ENCODE measurements at regions not wholly inside any gene's neighbourhood (a gene's known extent, or its start where the extent isn't known, plus 50 kb on each side); places are given as distances from the start of the nearest gene placed in this dataset.

DNA sequence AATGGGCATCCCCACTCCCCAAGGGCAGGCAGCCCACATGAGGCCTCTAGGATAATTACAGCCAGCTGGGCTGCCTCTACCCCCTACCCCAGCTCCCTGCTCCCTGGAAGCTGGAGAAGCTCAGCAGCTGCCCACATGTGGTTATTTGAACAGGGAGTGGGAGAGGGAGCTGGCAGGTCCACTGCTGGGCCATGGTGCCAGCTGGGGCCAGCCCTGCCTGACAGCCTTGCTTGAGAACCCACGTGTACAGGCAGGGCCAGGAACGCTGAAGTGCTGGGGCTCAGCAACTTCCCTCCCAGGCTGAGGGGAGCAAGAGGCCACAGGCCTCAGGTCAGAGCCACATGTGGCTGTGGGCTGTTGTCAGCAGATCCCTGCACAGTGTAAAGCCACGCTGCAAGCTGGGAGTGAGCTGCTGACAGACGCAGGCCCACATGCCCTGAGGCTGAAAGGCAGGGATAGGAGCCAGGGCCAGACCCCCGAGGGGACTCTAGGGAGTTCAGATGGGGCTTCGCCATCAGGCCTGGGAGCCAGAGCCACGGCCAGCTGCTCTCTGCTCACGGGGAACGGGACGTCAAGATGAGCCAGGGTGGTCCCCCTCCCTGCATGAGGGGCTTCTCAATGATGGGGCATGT is 129.0 kb downstream of the SYF2 start:
- no peak for DNase-seq

DNA sequence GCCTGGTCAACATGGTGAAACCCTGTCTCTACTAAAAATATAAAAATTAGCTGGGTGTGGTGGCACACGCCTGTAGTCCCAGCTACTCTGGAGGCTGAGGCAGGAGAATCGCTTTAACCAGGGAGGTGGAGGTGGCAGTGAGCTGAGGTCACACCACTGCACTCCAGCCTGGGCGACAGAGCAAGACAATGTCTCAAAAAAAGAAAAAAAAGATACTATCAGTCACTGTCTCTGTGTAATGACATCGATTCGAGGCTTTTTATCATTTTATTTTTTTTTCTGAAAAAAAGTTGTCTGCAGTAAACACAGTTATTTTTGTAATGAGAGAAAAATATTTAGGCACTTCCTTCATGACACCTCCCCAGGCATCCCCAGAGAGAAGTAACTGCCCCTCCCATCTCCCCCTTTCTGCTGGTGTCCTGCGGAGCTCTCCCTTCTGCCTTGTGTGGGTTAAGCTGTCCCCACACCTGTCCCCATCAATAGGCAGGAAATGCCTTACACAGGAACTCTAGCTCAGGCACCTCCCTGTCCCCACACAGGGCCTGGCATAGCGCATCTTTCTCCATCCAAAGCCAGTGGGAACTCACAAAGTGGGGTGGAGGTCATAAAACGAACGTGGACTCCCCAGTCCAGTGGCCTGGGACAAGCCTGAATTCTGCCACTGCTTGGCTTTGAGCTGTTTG is 132.0 kb downstream of the SYF2 start:
- no peak for DNase-seq

DNA sequence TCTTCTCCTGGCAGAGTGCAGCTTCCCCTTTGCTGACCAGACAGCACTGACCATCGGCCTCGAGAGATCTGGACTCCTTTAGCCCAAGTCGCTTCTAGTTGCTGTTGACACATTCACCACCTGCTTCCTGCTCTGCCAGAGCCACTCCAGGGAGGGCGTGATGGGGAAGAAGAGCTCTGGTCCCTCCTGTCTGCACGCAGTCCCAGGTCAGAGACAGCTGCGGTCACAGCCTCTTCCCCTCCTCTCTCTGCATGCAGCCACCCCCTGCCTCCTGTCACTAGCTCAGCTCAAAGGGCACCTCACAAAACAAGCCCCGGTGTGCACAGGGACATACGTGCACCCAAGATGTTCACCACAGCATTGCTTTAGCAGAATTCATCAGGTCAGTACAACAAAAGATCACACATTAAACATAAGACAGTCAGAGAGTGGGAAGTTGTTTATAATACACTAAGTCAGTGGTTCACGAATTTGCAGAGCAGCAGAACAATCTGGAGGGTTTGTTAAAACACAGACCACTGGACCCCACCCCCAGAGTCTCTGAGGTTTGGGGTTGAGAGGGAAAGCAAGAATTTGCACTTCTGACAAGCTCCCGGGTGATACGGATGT is 132.9 kb downstream of the SYF2 start:
- peak; percentile 3 for DNase-seq

DNA sequence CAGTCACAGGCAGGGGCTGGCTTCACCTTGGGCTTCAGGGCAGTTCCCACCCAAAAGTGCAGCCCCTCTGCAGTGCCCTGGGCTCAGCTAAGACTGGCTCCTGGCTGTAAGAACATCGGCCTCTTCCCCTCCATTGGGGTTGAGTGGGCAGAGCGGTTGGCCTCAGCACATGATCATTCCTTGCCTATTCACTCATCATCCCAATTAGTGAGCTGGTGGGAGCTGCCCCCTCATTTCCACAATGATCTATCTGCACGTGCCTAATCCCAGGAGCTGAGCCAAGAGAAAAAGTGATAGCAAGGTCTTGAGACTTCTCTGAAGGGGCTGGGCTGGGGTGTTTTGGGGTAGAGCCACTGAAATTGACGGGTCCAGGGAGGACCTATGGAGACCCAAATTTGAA is 133.6 kb downstream of the SYF2 start:
- DNase-seq: no peak

DNA sequence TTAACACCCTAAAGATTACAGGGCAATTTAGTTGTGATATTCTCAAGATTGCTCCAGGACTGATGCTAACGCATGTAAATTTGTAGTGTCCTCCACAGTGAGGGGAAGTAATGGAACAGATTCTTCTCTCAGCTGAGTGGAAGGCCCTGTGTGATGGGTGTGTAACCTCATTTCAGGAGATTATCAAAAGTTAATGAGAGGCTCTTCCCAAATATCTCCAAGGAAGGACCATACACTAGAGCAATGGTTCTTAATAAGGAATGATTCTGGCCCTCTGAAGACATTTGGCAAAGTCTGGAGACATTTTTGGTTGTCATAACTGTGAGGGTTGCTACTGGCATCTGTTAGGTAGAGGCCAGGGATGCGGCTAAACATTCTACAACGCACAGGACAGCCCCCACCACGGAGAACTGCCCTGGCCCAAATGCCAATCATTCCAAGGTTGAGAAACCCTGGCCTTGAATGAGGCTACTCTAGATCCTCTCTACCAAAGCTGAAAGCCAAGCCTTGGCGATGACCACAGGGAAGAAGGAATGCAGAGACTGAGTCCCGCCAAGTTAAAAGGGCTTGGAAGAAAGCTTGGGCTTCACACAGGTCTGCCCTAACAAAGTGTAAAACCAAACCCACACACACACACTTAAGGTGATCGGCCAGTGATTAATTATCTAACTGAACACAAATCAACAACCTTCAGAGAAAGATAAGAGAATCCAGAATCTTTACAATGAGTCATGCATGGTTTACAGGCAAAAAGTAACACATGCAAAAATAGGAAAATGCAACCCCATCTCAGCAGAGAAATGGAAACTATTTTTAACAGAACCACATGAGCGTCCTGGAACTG is 135.8 kb downstream of the SYF2 start:
- no peak for DNase-seq

DNA sequence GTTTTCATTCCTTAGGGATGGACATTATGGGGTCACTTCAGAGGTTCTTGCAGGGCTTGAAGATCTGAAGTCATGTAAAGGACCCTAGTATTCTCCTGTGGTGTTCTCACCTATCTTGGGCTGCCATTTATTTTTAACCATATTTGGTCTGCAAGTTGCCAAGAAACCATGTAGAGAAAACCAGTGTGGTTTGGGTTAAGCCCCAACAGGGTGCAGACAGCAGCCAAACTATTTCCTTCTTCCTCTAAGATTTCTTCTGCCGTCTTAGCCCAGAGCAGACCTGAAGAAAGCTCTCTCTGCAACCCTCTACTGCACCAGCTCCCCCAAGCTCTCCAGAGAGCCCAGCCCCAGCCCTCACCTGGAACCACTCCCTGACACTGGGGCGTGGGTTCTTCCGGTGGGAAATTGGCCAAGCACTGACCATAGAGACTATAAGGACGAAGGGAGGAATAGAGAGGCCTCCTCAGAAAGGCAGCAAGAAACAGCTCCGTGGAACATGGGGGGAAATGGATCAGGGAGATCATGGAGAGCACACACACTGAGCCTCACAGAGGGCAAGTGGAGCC is 136.6 kb downstream of the SYF2 start:
- no peak for DNase-seq

GRCh38 chr1:25094995-25095394 is 137.3 kb downstream of the SYF2 start:
- no peak for DNase-seq

- no peak for DNase-seq
Observed at GRCh38 chr1:25094229-25094628, 138.1 kb downstream of the SYF2 start.

GRCh38 chr1:25091658-25092057 is 140.6 kb downstream of the SYF2 start:
- DNase-seq: no peak

DNA sequence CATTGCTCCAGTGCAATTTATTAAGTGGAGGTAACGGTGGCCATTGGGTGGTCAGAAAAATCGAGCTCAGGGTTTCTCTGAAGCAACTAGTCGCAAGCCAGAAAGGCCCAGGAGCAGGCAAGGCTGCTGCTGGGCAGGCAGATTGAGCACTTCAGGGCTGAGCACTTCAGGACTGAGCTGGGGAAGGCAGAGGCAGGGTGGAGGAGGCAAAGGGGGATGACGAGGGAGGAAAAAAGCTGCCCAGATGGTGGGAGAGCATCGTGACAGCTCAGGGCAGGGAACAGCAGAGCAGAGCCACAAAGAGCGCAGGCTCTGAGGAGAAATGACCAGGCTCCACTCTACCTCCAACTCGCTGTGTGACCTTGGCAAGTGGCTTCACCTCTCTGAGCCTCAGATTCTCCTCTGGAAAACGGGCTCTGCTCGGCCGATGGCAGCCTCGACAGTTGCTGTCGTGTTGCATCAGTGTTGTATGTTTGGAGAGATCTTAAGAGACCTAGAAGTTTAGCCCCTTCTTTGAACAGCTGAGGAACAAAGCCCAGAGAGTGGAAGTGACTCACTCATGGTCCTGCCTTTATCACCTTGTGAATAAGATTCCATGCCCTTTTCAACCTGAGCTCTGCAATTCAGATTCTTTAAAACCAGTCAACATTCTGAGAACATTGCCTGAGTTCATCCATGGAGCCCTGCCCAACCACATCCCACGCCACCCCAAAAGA is 141.4 kb downstream of the SYF2 start:
- DNase-seq: no peak

DNA sequence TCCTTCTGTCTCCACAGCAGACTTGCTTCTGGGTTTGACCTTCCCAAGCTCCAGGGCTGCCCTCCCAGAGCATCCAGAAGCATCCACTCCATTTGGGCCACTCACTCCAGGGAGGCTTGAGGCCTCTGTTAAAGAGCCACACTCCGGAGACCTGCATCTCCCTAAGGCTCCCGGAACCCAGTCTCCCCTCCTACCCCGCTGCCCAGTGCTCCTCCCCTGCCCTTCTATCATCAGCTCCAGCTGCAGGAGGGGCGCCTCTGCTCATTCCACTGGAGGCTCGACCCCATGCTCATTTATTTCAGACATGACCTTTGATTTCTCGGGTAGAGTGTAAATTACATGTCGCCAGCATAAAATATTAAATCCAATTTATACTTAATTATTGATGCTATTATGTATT is 142.5 kb downstream of the SYF2 start:
- no peak for DNase-seq

GRCh38 chr1:25088946-25089345 is 143.4 kb downstream of the SYF2 start:
- no peak for DNase-seq

GRCh38 chr1:25088180-25088701 is 144.1 kb downstream of the SYF2 start:
- no peak for DNase-seq

- DNase-seq: no peak
Observed at GRCh38 chr1:25086518-25087079, 145.7 kb downstream of the SYF2 start.

- DNase-seq: no peak
Observed at GRCh38 chr1:25084407-25084806, 147.9 kb downstream of the SYF2 start.

DNA sequence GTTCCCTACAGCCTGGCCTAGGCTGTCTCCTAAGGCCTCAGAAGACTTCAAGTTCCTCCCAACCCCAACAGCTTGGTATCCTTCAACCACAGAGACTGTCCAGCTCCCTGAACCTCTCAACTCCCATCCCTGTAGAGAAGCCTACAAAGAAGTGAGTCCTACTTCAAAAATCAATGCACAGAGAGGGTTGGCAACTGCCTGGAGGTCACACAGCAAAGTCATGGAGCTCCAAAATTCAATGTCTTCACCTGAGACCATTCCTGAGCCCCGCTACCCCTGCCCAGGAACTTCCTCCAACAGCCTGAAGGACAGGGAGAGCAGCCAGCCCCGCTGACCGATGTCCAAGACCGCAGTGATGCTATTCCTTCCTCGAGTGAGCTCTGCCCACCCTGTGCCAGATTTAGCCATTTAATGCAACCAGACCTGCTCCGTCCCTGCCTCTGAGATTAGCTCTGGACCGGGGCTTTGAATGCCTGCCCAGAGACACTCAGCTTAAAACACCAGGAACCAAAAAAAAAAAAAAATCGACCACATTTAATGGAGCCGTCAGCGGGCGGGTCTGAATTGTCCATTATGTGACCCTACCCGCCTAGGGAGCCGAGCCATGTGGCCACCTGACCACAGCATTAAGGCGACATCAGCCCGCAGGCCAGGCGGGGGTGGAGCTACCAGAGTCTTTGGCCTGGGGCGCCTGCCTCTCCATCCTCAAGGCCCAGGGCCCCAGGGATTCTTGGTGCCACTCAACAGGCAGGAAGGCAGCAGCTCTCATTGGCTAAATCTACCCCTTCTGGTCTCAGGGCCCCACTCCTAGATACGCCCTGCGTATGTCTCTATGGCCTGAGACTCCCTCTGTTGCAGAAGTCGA is 148.6 kb downstream of the SYF2 start:
- DNase-seq: no peak

DNA sequence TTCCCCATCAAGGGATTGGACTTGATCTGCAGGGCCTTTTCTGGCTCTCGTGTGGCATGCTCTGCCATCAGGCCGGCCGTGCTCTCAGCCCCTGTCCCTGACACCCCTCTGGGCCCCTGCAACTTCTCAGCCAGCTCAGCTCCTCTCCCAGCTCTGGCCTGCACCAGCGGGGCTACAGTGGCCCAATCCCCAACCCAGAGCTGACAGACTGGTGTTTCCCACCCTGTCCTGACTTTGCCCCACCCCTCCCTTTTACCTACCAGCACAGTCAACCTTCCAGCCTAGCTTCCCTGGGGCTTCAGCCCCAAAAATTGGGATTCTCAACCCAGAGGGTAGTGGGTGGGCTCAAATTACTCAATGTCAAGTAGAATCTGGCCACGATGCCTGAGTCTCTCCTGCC is 149.3 kb downstream of the SYF2 start:
- no peak for DNase-seq

DNA sequence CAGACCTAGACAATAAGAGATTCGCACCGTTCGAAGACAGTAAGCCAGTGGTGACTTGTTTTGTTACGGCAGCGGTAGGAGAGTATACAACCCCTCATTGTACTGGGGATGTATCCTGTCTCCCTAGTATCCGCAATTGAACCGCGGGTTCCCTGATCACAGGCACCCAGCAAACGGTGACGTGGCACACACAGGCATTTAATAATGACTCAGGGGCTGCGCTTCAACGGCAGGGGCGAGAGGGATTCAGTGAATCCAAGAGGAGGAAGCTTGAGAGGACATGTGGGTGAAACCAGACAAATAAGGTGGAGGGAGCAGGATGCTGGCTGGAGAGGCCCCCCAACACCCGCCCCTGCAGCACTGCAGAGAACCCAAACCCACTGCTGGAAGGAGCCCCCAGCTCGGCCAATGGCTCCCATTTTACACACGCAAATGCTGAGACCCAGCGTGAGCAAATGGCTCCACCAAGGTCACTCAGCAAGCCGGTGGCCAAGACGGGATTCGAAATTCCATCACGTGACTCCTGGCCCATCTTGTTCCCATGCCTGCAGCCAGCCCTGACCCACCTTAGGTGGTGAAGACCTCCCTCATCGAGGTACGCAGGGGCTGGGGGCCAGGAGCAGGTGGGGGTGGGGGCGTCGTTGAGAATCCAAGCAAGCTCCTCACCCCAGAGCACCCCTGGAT is 149.9 kb downstream of the SYF2 start:
- DNase-seq: no peak

DNA sequence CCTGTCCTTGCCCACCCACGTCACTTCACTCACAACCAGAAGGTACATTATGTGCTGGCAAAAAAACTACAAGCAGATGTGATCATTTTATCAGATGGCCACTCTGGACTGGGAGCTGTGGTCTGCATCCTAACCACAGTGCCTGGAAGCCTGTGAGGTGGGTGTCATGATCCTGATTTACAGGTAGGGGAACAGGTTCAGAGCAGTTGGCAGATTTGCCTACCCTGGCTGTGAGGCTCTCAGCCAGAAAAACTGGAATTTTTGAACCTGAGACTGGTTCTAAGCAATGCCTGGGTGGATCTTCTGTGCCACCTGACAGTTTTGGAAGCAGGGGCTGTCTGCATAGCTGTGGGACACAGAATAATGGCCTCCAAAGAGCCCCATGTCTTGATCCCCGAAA is 150.8 kb downstream of the SYF2 start:
- no peak for DNase-seq
